Skin epidermis (tissue), 12 donors: ENCODE measurements at regions not wholly inside any gene's neighbourhood (a gene's known extent, or its start where the extent isn't known, plus 50 kb on each side); places are given as distances from the start of the nearest gene placed in this dataset.
"Not testable (repeated sequence)": the region's sequence is repeated elsewhere in the genome, so short reads cannot be mapped to it uniquely, and the experiment has no call there.

Experiments used
- H3K27ac ChIP-seq, 21 experiments: fragments of 200-600 bp; sonication (generic) in 11 of 21; one replicate each; pipeline ENCODE4 v1.5.0; 2020; ENCODE audit warnings: mild to moderate bottlenecking in 3 of 21, inconsistent platforms in 2 of 21, moderate library complexity in 2 of 21
- H3K4me3 ChIP-seq, 7 experiments: fragments of 200-600 bp; sonication (generic) in 2 of 7; one replicate each; pipeline ENCODE4 v1.5.0; 2020; ENCODE audit warnings: inconsistent platforms in 2 of 7, mild to moderate bottlenecking in 2 of 7, moderate library complexity in 1 of 7

DNA sequence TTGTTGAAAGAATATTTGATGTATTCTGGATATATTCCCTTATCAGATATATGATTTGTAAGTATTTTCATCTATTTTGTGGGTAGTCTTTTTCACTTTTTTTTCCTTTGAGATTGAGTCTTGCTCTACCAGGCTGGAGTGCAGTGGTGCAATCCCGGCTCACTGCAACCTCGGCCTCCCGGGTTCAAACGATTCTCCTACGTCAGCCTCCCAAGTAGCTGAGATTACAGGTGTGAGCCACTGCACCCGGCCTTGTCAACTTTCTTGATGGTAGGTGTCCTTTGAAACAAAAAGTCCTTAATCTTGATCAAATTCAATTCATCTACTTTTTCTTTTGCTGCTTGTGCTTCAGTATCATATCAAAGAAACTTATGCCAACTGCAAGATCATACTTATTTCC is 297.2 kb upstream of the NRSN1 start:
- Histone ChIP-seq H3K4me3 (no peak overlapping the region), H3K27ac (no peak overlapping the region)

DNA sequence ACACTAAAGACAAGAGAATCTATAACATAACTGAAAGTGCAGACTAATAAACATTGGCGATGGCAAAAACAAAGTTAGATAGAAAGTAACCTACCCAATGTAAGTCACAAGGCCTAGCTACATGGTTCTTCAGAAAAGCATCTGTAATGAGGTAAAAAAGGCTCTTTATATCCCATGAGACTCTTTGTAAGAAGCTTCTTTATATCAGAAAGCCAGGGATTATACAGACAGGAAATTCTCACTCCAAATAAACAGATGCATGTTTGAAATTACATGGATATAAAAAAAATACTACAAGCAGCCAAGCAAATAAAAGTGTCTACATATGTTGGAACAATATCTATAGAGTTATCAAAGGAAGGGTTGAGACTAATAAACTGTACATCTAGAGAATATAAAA is 284.9 kb upstream of the NRSN1 start:
- Histone ChIP-seq H3K27ac (no peak overlapping the region), H3K4me3 (no peak overlapping the region)

DNA sequence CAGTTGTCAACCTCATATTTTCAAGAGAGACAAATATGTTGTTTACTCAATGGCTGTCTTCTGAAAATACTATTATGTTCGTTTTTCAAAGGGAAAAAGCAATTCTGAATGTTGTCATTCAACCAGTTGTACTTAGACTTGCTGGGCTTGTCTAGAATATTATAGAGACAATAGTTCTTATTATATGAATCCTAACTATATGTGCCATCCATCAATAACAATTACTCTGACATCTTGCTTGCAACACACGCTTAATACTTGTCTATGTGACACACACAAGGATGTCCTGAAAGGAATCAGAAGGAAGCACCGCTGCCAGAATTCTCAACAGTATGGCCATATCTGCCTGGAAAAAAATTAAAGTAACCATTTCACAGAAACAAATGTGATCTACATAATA is 283.3 kb upstream of the NRSN1 start:
- H3K4me3 ChIP-seq, result no peak overlapping the region
- H3K27ac ChIP-seq, result no peak overlapping the region

DNA sequence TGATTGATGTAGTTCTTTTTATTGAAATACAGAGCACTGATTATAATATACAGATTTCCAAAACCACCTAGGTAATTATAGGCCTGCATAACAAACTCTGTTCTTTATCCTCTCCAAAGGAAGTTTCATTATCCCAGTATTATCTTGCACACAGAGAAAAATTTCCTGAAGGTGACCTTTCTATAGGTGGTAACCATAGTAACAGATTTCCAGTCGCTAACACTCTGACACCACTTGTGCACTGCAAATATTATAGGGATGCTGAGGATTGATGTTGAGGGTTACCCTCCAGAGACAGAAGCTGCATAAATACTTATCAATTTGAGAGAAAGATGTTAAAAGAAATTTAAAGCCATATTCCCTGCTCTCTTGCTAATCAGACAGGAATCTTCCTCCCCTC is 274.5 kb upstream of the NRSN1 start:
- no peak overlapping the region for H3K4me3 ChIP-seq
- no peak overlapping the region for H3K27ac ChIP-seq

DNA sequence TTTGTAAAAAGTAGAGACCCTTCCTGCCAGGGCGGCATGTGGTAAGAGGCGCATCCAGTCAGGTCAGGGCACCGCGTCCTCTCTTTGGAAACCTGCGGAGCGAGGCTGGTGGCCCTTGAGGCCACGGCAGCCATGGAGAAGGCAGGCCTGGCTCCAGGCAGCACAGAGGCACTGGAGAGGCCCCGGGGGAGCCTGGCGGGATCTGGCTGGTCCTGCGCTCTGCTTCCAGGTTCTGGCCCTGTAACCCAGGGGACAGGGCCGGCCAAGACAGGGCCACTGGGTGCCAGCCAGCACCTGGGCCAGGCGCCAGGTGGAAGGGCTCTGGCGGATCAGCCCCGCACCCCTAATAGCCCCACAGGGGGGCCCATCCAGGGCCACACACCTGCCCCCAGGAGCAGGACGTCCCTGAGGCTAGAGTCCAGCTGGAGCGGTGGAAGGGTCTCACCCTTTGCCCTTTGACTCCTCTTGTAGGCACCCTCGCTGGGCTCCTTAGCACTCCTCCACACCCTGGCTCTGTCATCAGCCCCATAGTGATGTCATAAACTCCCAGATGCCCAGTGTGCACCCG is 272.4 kb upstream of the NRSN1 start:
- H3K4me3 ChIP-seq, H3K27ac ChIP-seq: not testable (repeated sequence)

DNA sequence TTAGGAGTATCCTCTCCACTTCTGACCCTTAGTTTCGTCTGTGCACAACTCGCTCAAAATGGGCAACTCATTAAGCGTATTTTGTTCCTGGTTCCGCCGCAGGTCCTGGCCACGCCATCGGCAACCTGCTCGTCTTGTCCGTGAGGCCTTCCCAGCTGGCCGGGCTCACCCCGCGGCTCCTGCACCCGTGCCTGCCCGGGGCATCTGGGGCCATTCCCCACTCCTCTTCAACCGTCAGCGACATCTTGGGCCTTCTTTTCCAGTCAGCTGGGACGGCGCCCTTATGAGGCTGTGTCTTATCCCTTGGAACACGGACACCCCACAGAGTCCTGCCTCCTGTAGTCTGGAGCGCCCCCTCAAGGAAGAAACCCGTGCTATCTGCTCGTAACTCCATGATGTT is 271.9 kb upstream of the NRSN1 start:
- H3K4me3 ChIP-seq, H3K27ac ChIP-seq: not testable (repeated sequence)

DNA sequence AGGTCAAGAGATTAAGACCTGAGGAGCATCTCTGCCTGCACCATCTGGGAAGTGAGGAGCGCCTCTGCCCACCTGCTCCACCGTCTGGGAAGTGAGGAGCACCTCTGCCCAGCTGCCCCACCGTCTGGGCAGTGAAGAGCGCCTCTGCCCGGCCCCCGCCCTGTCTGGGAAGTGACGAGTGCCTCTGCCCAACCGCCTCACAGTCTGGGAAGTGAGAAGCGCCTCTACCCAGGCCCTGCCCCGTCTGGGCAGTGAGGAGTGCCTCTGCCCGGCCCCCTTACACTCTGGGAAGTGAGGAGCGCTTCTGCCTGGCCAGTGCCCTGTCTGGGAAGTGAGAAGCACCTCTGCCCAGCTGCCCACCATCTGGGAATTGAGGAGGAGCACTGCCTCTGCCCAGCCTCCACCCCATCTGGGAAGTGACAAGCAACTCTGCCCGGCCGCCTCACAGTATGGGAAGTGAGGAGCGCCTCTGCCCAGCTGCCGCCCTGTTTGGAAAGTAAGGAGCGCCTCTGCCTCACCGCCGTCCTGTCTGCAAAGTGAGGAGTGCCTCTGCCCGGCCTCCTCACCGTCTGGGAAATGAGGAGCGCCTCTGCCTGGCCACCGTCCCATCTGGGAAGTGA is 270.4 kb upstream of the NRSN1 start:
- H3K27ac ChIP-seq, result no peak overlapping the region
- H3K4me3 ChIP-seq, result no peak overlapping the region

DNA sequence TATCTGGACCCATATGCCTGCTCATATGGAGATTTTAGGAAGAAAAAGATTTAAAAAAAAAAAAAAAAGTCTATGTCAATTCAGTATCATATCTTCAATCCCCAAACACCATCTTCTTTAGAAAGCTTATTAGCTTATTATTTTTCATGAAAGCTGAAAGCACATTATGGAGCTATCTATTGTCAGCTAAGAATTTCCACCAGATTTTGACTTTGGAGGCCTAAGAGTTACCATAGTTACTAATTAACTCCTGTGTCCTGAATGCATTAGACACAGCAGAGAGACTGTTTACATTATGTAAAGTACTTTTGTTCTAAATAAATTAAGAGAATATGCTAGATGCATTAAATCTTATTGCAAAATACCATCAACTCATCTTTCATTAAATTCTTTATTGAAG is 255.5 kb upstream of the NRSN1 start:
- H3K27ac ChIP-seq, result no peak overlapping the region
- no peak overlapping the region for H3K4me3 ChIP-seq

DNA sequence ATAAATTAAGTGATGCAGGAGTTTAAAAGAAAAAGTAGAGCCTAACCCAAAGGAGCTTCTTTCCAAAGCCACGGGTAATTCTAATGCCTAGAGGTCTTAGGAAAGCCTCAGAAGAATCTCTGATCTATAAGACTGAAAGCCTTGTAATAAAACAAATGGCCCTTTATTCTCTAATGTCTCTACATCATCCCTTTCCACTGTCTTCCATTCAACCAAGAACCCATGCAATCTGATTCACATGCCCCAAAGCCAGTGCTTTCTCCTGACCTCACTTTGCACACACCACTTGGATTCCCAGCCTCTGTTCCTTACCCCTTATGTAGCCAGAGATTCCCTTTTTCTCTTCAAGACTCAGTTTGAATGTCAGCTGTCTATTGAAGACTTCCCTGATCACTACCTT is 252.9 kb upstream of the NRSN1 start:
- no peak overlapping the region for H3K4me3 ChIP-seq
- no peak overlapping the region for H3K27ac ChIP-seq

DNA sequence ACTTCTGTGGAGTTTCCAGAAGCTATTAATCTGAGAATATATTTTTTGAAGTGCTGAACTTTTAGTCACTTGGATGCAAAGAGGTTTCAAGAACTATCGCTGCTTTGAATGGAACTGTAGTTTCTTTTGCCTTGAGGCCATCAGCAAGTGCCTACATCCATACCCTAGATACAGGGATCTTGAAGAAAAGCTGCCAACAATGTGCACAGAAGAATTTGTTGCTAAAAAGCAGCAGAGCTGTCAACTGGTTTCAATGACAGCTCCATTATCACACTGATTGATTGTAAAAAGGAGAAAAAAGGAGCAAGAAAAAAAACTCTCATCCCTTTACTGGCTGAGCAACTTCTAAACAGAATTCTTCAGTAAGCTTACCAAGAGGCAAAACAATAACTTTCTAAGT is 251.0 kb upstream of the NRSN1 start:
- Histone ChIP-seq H3K27ac (no peak overlapping the region), H3K4me3 (no peak overlapping the region)

DNA sequence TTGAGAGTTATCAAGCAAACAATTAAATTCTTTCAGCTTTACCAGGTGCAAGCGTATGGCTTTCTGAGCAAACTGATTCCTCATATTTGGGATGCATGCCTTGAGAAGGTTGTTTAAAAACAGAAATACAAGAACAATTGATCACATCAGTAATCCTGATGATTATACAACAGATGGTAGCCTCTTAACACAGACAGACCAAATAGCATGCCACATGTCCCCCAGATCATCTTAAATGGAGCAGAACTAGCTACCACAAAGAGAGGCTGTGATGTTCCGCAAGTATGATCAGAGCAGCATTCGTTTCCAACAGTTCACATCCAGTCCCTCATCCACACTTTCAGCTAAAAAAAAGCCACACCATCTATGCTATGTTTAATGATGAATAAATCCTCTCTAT is 246.2 kb upstream of the NRSN1 start:
- no peak overlapping the region for H3K4me3 ChIP-seq

DNA sequence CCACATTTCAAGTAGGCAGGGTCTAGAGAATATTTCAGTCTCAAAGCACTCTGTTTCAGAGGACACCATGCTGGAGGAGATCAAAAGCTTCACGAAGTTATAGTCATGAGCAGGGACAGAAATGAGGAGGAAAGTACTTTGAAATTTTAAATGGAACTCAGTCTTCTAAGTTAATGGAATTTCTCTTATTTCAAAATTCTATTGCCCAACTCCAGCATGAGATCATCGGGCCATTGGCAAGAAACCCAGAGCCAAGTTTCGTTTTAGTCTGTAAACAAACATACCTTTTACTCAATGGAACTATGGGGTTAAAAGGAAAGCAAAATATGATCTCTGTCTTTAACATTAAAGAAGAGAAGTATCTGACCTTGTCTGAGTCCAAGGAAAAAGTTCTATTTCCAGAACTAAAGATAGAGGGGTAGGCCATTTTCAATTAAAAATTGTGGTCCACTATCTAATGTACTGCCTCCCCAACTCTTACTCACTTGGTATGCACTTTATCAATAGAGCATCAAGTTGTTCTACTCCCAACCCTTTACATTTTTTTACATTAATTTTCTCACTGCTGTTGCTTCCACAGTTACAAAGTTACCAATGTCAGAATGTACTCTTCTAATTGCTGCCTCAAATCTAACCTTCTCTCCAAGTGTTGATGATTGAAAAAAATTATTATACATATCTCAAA is 235.3 kb upstream of the NRSN1 start:
- Histone ChIP-seq H3K4me3 (no peak overlapping the region), H3K27ac (peak overlapping the region in 1 of 21 experiments; percentile 35)

More for the DNA sequence above, 246.2 kb upstream of the NRSN1 start:
- H3K27ac ChIP-seq, result no peak overlapping the region

DNA sequence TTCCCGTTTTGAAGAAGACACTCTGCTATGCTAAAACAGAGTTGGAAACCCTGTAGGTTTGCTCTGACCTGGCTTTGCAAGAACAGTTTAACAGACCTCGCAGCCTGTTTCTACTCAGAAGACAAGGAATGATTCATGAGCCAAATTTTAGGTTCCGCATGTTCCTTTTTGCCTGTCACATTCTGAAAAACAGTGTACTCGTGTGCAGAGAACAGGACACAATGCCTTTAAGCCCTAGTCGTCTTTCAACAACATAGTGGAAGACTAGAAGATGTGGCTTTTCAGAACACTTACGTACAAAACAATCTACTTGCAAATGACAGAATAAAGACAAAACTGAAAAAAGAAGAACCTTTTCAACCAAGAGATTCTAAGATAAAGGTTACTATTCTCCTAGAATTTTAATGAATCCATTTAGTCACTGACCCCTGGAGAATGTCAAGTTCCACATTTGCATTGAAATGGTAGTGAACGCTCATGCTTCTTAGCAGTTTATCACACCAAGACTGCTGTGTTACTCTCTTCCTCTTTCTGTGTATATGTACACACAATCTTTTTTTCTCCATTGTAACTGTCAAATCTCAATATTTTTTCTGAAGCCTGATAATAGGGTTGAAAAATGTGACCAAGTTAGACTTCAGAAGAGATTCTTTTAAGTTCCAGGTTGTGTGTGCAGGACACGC is 220.7 kb upstream of the NRSN1 start:
- no peak overlapping the region for H3K4me3 ChIP-seq
- H3K27ac ChIP-seq, result no peak overlapping the region

DNA sequence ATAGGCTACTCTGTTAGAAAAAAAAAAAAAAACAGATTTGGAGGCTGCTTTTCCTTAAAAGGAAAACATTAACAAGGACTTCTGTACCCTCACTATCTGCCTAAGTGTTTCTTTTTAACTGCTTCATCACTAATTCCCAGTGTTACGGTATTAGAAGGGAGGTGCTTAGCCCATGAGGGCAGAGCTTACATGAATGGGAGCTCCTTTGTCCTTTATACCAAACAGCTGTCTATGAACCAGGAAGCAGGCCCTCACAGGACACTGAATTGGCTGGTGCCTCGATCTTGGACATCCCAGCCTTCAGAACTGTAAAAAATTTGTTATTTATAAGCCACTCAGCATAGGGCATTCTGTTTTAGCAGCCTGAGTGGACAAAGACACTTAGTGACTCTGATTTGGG is 215.6 kb upstream of the NRSN1 start:
- Histone ChIP-seq H3K27ac (no peak overlapping the region), H3K4me3 (no peak overlapping the region)

DNA sequence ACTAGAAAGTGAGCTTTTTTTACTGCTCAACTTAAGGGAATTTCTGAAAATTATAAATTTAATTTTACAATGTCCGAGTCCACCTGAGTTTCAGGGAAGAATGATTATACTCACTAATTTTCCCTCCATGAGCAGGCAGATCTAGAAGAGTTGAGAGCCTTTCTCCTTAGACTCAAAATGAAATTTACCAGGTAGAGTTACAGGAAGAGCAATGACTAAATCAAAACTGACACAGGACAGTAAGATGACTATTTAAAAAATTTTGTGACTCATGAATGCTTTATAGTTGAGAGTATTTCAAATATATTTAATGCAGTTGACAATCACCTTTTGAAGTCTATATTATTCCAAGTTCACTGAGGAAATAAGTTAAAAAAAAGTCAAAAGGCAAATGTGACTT is 198.1 kb upstream of the NRSN1 start:
- H3K4me3 ChIP-seq, result no peak overlapping the region
- H3K27ac ChIP-seq, result no peak overlapping the region

DNA sequence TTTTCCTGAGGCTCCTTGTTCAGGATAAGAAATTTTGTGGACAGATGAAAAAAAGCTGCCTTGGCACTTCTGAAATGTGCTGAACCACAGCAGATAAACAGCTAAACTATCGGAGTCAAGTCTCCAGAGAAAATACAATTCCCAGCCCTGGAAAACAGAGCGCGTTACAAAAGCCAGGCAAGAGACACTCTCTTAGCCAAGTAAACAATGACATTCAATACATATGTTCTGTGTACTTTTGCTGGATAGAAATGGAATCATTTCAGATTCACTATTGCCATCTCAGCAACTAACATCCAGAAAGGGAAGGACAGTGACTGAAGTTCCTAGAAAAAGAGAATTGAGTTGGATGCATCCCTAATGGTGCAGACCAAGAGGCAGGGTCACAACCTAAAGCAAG is 196.8 kb upstream of the NRSN1 start:
- Histone ChIP-seq H3K4me3 (no peak overlapping the region), H3K27ac (no peak overlapping the region)

DNA sequence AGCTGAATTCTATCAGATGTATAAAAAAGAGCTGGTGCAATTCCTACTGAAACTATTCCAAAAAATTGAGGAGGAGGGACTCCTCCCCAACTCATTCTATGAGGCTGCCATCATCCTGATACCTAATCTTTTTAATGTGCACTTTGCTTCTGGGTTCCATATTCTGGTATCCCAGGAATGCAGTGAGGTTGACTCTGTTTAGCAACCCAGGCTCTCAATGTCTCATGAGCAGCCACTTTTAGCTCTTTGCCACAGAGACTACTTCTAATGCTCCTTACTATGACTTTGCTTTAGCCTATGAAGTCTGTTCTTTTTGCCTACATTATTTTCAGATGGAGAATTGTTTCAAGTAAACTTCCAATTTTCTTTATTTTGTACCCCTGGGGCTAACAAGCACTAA is 185.5 kb upstream of the NRSN1 start:
- Histone ChIP-seq H3K4me3 (no peak overlapping the region), H3K27ac (no peak overlapping the region)

DNA sequence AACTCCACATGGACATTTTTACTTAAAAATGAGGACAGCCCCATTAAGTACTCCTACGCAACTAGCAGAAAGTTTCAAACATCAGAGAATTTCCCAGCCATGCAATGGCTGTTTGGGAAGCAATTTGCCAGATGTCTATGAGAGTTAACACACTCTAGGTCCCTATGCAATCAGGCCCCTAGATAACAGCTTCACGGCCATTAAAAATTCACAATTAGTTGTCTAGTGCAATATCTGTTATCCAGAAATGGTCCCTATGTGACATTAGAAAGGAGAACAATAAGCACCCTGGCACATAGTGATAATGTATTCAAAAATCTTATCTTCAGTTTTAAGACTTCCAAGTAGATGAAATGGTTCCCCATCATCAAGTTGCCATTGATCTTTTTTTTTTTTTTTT is 174.3 kb upstream of the NRSN1 start:
- no peak overlapping the region for H3K4me3 ChIP-seq
- no peak overlapping the region for H3K27ac ChIP-seq

DNA sequence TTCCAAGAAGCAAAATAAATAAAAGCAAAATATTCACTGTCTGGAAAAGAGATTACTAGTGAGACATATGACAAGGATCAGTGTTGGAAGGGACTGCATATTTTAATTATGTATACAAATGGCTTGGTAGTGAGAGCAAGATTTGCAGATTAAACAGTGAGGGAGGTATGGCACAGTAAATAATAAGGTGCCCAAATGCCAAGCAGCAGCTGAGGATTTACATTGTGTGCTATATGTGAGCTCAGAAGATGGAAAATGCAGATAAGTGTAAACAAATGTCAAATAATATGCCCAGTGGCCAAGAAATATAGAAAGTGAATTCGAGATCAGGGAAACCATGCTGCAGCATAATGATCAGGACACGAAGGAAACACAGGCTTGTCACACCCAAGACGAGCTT is 173.8 kb upstream of the NRSN1 start:
- H3K27ac ChIP-seq, result no peak overlapping the region

DNA sequence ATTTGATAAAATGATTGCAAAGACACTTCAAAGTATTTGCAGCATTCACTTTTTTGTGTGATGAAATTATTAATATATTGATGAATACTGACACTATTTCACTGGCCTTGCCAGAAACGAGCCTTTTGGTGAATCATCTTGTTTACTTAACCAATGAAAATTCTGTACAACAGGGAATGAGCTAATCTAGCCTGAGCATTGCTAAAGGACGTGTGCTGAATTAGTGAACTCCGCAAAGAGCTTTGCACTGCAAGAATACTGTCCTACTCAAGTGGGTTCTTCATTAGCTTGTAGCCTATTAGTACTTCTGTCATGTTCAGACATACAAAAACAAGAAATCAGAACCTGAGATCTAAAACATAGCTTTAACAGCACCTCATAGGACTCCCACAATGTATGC is 172.0 kb upstream of the NRSN1 start:
- no peak overlapping the region for H3K27ac ChIP-seq
- H3K4me3 ChIP-seq, result no peak overlapping the region

More for the DNA sequence above, 173.8 kb upstream of the NRSN1 start:
- H3K4me3 ChIP-seq, result no peak overlapping the region

DNA sequence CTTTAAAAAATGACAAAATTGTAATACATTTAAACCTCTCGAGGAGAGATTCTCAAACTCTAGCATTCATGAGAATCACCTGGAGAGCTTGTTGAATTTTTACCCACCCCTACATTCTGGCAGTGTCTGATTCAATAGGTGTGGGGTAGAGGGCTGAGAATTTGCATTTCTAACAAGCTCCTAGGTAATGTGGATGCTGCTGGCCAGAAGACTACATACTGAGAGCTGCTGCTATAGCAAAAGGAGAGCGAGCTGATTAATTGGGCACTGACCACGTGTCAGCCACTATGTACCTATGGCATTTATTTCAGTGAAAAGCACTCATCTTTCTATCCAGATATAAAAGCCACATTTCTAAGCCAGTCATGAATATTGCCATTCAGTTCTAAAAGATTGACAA is 169.0 kb upstream of the NRSN1 start:
- Histone ChIP-seq H3K4me3 (no peak overlapping the region), H3K27ac (no peak overlapping the region)
